ENCODE measurements at regions not wholly inside any gene's neighbourhood (a gene's known extent, or its start where the extent isn't known, plus 50 kb on each side); places are given as distances from the start of the nearest gene placed in this dataset.

GRCh38 chr3:170753421-170754310 lies 116.3 kb downstream of the RPL22L1 start:
- DNase-seq (ENCODE audit: low read depth), result no peak

DNA sequence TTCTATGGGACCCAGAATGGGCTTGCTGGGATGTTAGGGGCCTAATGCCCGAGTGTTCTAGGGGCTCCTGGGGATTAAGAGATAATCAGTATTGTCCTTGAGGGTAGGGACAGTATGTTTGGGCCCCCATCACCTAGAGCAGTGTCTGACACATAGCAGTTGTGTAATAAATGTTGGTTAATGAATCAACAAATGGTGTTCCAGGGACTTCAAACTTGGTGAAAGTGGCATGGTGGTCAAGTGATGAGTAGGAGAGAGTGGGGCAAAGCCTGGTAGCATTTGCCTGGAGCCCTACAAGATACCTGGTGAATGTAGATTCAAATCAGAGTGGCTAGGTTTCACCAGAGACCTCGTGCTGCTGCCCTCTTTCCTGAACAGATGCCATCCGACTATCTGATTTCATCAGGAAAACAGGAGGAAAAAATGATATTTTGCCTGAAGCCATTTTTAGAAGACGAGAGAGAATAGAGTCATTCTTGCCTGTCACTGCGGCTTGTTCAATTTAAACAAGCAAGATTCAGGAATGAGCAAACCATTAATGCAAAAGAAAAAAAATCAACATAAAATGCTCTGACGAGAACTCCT lies 117.3 kb downstream of the RPL22L1 start:
- no peak overlapping the region for H3K4me3 ChIP-seq (ENCODE audit: low read depth, low read length)
- TF ChIP-seq CTCF (IDR thresholded peaks at IDR 0.05; ENCODE audit: insufficient read depth, low read depth, low read length), result no peak
- DNase-seq (ENCODE audit: low read depth), result no peak

More at GRCh38 chr3:170753421-170754310, 116.3 kb downstream of the RPL22L1 start:
- H3K4me3 ChIP-seq (ENCODE audit: low read depth, low read length), result no peak overlapping the region
- no peak for TF ChIP-seq CTCF (IDR thresholded peaks at IDR 0.05; ENCODE audit: insufficient read depth, low read depth, low read length)

- H3K4me3 ChIP-seq (ENCODE audit: low read depth, low read length), result no peak overlapping the region
- DNase-seq (ENCODE audit: low read depth), result peak; percentile 71
- no peak for TF ChIP-seq CTCF (IDR thresholded peaks at IDR 0.05; ENCODE audit: insufficient read depth, low read depth, low read length)
Observed at GRCh38 chr3:170751899-170752293, 118.1 kb downstream of the RPL22L1 start.

GRCh38 chr3:170751083-170751898 lies 118.7 kb downstream of the RPL22L1 start:
- no peak overlapping the region for H3K4me3 ChIP-seq (ENCODE audit: low read depth, low read length)
- peak; percentile 85 for DNase-seq (ENCODE audit: low read depth)
- TF ChIP-seq CTCF (IDR thresholded peaks at IDR 0.05; ENCODE audit: insufficient read depth, low read depth, low read length), result no peak

DNA sequence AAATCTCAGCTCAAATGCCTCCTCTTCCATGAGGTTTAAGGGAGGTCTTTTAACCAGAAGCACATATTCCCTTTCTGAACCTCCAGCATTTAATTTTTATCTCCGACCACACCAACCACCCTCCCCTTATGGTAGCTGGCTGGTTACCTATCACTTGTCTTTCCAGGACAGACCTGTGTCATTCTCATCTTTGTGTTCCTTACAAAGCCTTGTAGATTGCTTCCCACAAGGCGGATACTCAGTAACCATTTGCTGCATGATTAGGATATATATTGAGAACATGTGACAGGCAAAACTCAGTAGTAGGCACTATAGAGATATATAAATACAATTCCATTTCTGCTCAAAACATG lies 119.5 kb downstream of the RPL22L1 start:
- TF ChIP-seq CTCF (IDR thresholded peaks at IDR 0.05; ENCODE audit: insufficient read depth, low read depth, low read length), result no peak
- DNase-seq (ENCODE audit: low read depth), result no peak
- H3K4me3 ChIP-seq (ENCODE audit: low read depth, low read length), result no peak overlapping the region

GRCh38 chr3:170749765-170750477 lies 120.1 kb downstream of the RPL22L1 start:
- TF ChIP-seq CTCF (IDR thresholded peaks at IDR 0.05; ENCODE audit: insufficient read depth, low read depth, low read length), result no peak
- H3K4me3 ChIP-seq (ENCODE audit: low read depth, low read length), result no peak overlapping the region
- DNase-seq (ENCODE audit: low read depth), result no peak
